Ammon's horn (tissue), 1 donor: ENCODE measurements at regions not wholly inside any gene's neighbourhood (a gene's known extent, or its start where the extent isn't known, plus 50 kb on each side); places are given as distances from the start of the nearest gene placed in this dataset.

ENCODE experiments used
- DNase-seq: peaks from one replicate; pipeline ENCODE4 v3.0.0-alpha.2; 2016; ENCODE audit warnings: low spot score

DNA sequence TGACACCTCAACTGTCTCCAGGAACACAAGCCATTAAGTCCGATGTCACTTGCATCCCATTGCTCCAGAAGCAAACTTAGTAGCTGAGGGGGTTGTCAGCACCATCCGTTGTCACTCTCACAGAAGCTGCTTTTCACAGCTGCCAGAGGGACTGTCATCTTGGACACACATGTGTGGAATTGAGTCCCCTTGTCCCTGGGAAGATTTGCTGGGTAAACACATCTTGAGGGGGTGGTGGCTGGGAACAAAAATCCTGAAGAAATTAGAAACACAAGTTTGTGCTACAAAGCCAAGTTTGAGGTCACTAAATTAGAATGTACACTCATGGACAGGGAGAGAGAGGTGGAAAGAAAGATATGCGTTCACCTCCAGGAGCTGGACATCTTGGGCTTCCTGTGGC is 55.2 kb upstream of the ADRA1B start:
- DNase-seq = no peak

DNA sequence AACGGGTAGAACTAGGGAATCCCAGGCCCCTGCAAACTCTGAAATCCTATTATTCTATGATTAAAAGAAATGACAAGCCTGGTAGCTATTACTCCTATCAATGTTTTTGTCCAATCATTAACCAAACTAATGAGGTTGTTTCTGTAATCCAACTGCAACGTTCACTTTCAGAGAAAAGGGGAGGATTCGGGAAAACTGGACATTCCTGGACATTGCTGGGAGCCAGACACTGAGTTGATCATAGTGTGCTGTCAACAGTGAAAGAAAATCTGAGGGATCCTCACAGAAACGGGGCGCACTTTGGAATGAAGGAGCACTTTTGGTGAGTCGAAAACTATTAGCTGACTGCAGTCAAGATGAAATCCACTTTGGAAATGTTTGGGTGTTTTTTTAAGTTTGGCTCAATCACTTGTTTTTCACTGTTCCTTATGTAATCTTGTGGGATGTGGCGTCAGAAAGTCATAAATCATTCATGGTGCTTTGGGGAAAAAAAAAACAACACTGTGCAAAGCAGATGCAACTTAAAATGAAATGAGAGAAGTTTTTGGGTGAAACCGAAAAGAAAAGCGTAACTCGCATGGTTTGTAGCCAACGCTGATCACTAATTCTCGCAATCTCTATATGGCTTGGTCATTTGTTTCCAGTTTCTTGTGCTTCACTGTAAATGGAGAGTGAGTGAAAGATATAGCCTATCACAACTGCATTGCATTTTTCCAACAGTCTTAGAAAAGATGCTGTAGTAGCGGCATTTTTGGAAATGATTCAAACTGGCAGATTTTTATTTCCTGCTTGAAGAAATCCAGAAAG is 51.2 kb upstream of the ADRA1B start:
- no peak for DNase-seq

DNA sequence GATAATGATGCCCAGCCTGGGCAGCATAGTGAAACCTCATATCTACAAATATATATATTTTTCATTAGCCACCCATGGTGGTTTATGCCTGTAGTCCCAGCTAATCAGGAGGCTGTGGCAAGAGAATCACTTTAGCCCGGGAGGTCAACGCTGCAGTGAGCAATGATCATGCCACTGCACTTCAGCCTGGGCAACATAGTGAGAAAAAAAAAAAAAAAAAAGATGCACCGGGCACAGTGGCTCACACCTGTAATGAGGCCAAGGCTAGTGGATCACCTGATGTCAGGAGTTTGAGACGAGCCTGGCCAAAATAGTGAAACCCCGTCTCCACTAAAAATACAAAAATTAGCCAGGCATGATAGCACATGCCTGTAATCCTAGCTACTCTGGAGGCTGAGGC is 50.2 kb upstream of the ADRA1B start:
- no peak for DNase-seq
